ENCODE measurements at regions not wholly inside any gene's neighbourhood (a gene's known extent, or its start where the extent isn't known, plus 50 kb on each side); places are given as distances from the start of the nearest gene placed in this dataset.

DNA sequence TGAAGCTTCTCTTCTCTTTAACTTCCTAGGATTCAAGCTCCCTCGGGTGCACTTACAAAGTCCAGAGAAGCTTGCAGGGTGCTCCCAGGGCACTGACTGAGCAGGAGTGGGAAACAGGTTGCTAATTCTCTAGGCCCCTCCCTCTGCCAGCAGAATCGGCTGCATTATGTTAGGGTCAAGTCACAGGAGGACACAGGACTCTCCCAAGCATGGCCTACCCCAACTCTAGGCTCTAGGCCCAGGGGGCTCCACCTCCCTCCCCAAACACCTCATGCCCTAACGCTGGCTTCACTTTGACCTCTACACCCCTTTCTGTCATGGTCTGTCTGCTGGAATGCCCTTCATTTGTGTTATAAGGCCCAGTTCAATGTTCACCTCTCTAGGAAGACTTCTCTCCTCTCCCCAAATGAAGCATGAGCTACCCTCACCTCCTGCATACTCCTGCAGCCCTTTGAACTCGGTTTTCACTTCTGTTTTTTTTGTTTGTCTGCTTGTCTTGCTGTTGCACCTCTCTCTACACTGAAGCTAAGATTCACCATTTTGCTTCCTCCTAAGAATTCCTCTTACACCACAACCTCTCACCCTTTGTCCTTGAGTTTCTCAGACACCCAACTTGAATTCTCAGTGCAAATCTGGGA is 521.8 kb upstream of the ID2 start:
- DNase-seq (ENCODE audit: low spot score), result no peak

DNA sequence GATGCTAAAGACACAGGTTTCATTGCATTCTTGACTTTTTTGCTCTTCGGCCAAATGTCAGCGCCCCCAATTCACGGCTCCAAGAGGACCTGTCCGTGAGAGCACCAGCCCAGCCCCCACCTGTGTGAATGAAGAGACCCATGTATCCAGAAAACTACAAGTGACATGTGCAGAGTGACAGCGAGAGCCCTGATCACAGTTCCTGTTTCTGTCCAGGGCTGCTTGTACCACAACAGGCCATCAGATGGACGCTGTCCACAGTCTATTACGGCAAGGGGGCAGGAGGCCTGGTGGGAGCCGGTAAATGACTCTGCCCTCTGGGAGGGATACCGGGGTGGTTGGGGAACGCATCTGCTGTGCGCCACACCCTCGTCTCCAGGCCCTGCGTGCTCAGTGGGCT is 520.9 kb upstream of the ID2 start:
- no peak for DNase-seq (ENCODE audit: low spot score)

DNA sequence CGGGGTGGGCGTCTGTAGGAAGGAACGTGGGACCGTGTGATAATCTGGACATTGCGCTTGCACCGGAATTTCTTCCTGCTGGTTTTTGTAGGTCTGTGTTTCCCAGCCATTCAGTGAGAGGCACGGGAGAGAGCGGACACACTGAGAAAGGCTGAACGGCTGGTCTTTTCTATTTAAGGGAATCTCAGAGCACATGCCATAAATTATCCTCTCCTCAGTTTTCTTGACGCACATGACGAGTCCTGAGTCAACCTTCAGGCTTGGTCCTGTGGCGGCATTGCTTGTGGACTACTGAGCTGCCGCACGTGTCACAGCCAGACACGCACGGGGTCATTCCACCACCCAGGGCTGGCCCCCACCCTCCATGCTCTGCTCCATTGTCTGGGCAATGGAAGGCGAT is 519.3 kb upstream of the ID2 start:
- no peak for DNase-seq (ENCODE audit: low spot score)

DNA sequence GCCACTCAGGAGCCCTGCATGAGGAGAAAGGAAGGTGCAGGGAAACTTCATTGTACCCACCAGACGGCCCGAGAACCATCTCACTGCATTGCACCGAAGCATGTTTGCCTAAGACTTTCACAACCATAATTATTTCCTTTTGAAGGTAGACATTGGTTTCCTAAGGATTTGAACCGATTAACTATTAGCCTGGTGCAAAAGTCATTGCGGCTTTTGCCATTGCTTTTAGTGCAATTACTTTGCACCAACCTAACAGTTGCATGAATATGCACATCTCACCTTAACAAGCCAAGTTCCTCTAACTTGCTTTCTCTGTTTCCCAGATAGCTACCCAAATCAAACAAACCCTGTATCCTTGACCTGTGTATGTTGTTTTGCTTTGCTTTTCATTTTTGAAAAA is 516.3 kb upstream of the ID2 start:
- no peak for DNase-seq (ENCODE audit: low spot score)

DNA sequence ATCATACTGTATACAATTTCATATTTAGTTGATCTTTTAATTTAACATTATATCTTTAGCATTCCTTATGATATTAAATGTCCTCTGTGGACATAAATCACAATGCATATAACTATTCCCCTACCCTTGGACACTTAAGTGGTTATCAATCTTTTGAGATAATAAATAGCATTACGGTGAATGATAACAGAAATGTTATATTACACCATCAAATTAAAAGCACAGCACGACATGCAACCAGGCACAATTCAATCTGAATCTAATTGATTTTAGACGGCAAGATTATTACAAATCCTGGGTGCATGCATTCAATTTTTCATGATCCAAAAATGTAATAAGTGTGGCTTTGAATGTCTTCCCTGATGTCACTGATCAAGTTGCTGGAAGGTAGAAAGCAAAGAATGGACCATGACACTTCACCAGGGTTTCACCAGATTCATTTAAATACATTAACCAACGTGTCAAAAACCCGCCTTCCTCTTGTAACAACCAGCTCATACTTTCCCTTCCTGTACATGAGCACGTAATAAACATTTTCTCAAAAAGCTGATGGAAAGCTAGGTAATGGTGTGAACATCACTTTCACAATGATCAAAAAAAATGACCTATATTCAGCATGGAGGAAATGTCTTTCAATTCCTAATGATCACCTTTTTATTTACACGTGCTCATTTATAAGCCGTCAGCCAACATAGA is 513.7 kb upstream of the ID2 start:
- no peak for DNase-seq (ENCODE audit: low spot score)

DNA sequence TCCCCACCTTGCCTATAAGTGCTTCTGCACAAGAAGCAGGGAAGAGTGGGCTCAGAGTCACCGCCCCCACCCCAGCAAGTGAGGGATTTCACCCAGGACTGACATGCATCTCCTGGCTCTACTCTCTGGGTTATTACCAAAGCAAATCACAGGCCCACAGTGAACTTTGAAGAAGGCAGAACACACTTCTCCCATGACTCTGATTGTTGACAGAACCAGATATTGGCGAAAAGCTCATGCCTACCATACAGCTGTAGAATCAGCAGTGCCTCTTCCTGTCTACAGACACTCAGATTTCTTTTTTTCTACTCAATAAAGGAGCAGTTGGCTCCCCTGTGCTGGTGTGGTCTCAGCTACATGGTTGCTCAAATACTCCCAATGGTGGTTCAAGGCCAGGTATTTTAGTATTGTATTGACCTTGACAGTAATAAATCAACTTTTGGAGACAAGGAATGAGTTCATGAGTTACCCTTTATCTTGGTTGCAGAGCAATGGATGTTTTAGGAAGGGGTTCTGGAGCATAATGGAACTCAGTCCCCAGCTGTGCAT is 512.9 kb upstream of the ID2 start:
- DNase-seq (ENCODE audit: low spot score), result no peak

DNA sequence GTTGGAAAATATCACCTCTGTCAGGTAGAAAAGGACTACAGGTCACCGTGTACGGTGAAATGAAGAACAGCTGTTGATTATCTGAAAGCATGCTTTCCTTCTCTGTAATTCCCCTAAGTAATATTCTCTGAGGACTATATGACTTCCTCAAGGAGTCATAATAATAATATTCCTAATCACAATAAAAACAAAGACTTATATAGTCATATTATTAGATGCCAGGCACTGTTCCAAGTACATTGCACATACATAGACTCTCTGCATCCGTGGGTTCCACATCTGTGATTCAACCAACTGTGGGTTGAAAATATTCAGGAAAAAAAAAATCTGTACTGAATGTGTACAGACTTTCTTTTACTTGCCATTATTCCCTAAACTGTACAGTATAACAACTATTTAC is 512.4 kb upstream of the ID2 start:
- DNase-seq (ENCODE audit: low spot score), result no peak

DNA sequence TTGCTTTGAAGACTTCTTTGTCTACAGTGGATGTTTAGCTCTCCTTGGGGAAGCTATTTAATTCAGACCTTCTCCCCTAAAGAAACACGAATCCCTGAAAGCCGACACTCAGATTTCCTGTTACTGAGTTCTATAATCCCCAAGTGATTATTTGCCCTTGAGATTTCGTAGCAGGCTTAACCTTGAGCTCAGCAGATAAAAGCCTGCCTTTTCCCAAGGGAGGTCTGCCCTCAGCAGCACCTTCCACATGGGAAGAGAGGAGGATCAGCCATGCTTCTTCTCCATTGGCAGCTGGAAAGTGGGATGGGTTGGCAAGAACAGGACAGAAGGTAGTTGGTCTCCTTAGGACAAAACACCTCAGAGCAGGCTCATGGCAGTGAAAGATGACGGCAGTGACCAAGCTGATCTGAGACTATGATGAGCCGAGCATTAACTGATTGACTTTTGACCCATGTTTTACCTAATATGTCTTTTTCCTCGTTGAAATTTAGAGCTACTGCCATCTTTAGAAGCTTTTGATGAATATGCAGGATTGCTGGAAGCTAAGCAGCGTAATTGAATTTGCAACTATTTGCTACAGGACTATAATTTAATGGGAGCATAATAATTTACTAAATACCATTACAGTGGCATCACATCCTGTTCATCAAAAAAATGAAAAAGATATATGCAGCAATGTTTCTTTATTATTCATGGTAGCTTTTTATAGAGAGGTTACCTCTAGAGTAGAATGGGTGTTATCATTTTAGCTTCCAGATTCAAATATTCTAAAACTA is 511.1 kb upstream of the ID2 start:
- no peak for DNase-seq (ENCODE audit: low spot score)

DNA sequence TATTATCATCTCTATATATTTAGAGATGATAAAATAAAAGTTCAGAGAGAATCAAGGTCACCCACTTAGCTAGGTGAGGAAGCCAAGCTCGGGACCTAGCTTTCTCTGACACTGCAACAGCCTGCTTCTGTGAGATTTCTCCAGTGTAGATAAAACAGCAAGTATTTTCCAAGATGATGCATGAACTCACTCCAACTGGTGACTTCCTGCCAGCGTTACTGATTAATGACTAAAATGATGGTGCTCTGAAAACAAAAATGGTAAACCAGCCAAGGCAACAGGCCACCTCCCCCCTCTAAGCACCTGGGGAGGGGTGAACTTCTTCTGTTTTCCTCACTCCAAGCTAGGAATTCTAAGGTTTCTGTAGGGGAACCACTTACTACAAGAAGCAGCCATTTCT is 510.2 kb upstream of the ID2 start:
- no peak for DNase-seq (ENCODE audit: low spot score)

DNA sequence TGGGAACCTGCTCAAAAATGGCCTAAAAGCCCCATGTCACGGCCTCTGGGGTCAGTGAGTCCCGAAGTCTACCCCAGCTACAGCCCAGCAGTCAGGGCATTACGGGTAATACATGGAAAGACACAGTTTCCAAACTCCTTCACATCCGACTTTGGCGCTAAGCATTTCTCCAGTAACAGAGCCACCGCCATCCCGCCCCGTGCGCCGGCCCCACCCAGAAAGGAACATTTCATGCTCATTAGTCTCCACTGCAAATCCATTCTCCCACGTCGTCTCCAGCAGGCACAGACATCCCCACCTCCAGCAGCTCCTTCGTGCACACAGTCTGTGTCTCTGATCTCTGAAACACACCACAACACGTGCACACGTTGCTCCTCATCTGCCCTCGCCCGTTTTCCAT is 509.2 kb upstream of the ID2 start:
- no peak for DNase-seq (ENCODE audit: low spot score)

DNA sequence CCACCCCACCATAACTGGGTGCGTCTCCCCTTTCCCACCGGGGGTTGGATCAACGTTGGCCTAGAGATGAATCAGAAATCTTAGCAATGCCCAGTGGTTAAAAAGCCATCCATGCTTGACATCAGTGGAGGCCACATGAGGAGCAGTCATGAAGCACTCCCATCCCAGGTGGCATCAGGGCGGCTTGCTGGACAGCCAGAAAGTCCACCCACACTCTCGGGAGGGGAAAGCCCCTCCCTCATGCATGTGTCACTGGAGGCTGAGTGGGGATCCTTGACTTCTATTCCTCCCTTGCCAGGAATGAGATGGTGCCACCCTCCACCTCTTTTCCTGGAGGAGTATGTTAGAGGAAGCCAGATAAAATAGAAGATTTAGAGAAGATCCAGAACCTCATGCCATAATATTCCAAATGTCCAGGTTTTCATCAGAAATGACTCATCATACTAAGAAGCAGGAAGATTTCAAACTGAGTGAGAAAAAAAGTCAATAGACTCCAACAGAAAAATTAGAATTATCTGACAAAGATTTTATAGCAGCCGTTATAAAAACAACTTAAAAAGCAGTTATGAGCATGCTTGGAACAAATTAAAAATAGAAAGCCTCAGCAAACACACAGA is 507.1 kb upstream of the ID2 start:
- no peak for DNase-seq (ENCODE audit: low spot score)

DNA sequence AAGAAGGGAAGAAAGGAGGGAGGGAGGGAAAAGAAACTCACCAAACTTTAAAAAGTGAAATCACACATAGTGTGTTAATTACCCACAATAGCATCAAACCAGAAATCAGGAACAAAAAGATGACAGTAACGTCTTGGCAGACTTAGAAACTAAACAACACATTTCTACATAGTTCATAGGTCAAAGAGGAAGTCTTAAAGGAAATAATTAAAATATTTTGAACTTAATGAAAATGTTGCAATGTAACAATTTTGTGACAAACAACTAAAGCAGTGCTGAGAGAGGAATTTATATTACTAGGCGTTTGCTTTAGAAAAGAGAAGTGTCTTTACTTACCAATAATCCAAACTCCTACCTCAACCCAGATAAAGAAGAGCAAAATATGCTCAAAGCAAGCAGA is 505.0 kb upstream of the ID2 start:
- DNase-seq (ENCODE audit: low spot score), result no peak

DNA sequence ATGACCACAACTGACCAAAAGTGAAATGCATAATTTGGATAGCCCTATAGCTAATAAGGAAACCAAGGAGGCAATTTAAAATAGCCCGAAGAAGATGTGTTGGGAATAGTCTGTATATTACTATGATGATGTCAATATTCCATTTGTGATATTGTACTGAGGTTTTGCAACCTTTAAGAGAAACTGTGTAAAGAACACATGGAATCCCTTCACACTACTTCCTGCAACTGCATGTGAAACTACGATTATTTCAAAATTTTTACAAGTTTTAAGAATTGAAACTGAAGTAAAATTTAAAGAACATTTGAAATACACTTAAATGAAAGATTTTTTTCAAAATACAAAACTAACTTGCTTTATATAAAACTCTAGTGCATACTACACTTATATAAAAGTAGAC is 504.3 kb upstream of the ID2 start:
- no peak for DNase-seq (ENCODE audit: low spot score)

DNA sequence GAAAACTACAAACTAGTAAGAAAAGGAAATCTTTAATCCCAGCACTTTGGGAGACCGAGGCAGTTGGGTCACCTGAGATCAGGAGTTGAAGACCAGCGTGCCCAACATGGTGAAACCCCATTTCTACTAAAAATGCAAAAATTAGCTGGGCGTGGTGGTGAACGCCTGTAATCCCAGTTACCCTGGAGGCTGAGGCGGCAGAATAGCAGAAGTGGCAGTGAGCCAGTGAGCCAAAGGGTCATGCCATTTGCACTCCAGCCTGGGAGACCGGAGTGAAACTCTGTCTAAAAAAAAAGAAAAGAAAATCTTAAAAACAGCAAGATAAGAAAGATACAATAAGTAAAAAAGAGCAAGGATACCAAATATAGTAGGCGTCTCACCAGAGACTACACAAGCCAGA is 502.9 kb upstream of the ID2 start:
- no peak for DNase-seq (ENCODE audit: low spot score)

DNA sequence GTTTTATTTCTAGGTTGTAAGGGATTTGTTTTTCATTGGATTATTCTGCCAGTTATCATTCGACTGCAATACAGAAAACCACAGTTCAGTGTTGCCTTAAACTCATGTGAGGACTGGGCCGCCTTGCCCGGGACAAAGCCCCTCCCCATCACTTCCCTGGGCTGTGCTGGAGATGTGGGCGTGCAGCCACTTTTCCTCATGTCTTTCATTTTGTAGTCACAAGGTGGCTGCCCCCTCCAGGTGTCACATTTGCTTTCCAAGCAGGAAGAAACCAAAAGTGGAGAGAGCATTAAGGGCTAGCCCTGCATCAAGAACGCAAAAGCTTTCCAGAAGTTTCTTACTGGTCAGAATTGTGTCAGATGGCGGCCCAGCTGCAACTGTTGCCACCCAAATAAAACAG is 492.5 kb upstream of the ID2 start:
- no peak for DNase-seq (ENCODE audit: low spot score)

DNA sequence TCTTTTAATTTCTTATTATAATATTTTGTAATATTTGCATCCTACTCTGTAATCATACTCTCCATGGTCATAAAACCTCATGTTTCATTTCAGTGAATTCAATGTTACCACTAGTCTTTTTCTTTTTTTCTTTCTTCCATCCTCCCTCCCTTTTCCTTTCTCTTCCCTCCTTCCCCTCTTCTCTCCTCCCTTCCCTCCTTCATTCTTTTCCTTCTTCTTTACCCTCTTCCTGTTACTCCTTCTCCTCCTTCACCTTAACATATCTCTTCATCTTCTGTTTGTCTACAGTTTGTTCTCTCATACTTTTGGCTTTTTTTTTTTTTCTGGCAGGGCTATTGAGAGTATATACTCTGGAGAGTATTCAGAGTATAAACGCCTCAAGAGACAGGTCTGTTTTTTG is 491.6 kb upstream of the ID2 start:
- DNase-seq (ENCODE audit: low spot score), result no peak

DNA sequence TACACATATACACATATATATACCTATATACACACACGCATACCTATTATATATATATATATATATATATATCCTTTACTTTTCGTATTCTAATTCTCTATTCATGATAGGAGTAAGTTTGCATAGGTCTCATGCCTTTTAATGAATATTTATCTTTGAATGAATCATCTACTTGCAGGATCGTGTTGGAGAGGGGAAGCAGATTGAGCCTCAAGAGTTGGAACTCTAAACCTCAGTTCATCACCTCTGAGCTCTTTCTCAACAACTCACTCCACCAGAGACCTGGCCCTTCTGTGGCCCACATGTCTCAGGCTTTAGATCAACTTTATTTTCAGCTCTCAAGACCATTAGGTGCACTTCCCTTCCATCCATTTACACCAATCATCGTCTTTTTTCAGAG is 490.4 kb upstream of the ID2 start:
- DNase-seq (ENCODE audit: low spot score), result no peak

DNA sequence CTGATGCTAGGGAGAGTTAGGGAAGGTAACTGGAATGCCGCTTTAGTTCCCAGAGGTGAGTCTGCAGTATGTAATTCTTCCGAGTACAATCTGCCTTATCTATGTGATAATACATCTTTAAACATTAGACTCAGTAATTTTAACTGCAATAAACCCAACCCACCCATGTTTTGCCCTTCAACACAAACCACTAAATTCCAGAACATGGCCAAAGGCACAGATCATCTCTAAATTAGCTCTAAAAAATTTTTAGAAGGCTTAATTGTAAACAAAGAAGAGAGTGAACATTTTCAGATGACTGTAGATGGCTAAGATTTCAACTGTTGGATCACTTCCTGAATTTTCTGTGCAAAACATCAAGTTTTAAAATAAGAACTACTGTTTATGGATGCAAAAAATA is 488.7 kb upstream of the ID2 start:
- no peak for DNase-seq (ENCODE audit: low spot score)

DNA sequence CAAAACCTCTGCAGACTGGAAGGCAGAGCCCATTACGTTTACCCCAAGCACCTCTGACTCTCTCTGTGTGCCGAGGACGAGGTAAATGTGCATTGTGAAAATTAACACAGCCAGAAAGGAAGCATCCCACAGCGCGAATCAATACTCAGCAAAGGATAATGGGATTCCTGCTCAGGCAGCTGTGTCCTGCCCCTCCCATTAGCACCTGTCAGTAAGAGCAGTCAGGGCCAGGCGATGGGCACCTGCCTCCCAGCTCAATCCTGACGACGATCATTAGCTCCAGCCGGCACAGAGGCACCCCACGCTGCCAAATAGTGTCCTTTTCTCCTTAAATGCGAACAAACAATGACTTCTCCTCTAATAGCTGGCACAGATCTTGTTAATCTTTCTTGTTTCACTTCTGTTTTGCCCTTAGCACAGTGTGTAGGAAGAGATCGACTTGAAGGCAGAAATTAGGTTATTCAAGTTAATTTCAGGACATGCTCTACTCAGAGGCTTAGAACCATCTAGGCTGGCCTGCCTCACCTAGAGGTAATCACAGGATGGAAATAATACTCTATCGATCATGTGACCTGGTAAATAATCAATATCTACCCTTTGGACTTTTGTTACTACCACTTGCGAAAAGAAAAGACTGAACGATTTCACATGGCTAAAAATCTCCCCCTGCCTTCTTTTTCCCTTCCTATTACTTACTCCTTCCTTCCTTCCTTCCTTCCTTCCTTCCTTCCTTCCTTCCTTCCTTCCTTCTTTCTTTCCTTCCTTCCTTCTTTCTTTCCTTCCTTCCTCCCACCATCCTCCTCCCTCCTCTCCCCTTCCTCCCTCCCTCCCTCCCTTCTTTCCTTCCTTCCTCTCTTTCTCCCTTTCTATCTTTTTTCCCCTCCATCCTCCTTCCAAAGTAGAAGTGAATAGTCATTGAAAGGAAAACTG is 487.9 kb upstream of the ID2 start:
- no peak for DNase-seq (ENCODE audit: low spot score)

DNA sequence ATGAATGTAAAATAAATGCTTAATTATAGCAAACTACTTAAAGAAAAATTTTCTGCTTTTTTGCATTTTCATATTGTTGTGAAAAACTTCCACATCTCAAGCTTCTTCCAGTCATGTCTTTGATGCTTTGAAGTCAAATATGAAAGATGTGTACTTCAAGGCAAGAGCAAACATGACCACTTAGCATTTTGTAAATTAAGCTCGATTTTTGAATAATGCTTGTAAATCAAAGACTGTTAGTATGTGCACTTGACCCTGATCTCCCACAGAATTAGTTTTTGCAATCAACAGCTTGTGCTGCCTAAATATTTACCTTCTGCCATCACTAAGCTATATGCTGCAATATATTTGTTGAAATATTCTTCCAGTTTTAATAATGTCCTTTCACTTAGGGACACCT is 486.1 kb upstream of the ID2 start:
- no peak for DNase-seq (ENCODE audit: low spot score)

DNA sequence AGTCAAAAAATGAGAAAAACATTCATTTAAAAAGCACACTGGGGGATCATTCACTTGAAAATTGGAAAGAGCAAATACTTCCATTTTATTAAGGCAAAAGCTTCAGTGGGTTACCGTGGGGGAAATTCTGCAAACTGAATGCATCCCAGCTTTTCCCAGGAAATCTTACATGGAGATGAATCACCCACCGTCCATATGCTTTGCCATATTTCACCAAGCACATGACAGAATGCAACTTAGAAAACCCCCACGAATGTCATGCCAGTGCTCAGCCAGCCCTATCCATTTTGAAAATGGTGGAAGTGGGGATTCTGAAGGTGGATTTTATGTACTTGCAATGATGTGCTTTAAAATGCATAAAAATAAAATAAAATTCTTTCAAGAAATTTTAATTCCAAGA is 485.5 kb upstream of the ID2 start:
- no peak for DNase-seq (ENCODE audit: low spot score)

DNA sequence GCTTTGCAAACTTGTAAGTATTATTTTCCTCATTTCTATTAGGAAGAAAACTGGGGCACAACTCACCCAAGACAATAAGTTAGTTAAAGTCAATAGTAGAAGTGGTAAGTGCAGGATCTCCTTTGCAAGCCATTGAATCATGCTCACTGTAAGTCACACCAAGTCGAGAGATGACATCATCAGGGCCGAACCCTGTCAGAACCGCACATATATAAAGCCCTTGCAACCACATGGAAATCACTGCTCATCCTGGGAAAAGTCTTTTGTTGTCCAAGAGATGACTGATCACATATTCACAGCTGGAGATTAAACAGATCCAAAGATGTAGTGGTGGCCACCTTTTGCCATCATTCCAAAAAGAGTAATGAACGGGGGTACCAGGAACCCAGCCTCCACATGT is 484.8 kb upstream of the ID2 start:
- DNase-seq (ENCODE audit: low spot score), result no peak

Data from H4 (cell line).